Uterus (tissue), 2 donors: ENCODE measurements at regions not wholly inside any gene's neighbourhood (a gene's known extent, or its start where the extent isn't known, plus 50 kb on each side); places are given as distances from the start of the nearest gene placed in this dataset.

ENCODE experiments used
- CTCF ChIP-seq, 4 experiments: fragments of 200-600 bp in 2 of 4; fragments of 450-650 bp in 2 of 4; sonication (generic) in 2 of 4; IDR thresholded peaks; one replicate each; pipeline ENCODE4 v1.5.1; 2016 to 2019; ENCODE audit warnings: antibody characterized with exemption in 4 of 4, mild to moderate bottlenecking in 2 of 4, moderate library complexity in 1 of 4
- POLR2A ChIP-seq, 2 donors: fragments of 450-650 bp; IDR thresholded peaks; one replicate each; pipeline ENCODE4 v1.6.1; 2016; ENCODE audit warnings: antibody characterized with exemption in 2 of 2, mild to moderate bottlenecking in 1 of 2, moderate library complexity in 1 of 2

GRCh38 chr5:77877516-77878355 is 101.6 kb upstream of the TBCA start:
- no peak for TF ChIP-seq CTCF (IDR thresholded peaks at IDR 0.05)
- no peak for TF ChIP-seq POLR2A (IDR thresholded peaks at IDR 0.05)
